GM23338 (cell line): ENCODE measurements at regions not wholly inside any gene's neighbourhood (a gene's known extent, or its start where the extent isn't known, plus 50 kb on each side); places are given as distances from the start of the nearest gene placed in this dataset.

ENCODE experiments used
- ATAC-seq: fragments of 200-7000 bp; cut with Tn5 transposase; 3 replicates; pipeline ENCODE4 v1.9.1; 2020
- DNase-seq: peaks from one replicate; pipeline ENCODE4 v3.0.0-alpha.2; 2015; ENCODE audit warnings: low spot score
- H2AFZ ChIP-seq: fragments of 200-600 bp; sonication (generic); 2 replicates; pipeline ENCODE4 v1.8.0; 2016; ENCODE audit warnings: antibody characterized with exemption, mild to moderate bottlenecking, moderate library complexity
- H3F3A ChIP-seq: fragments of 200-600 bp; sonication (generic); replicated peaks from 2 replicates; pipeline ENCODE4 v1.8.0; 2017; ENCODE audit warnings: antibody characterized with exemption, mixed run types, low read depth
- H3K27ac ChIP-seq: fragments of 200-600 bp; sonication (generic); 2 replicates; pipeline ENCODE4 v1.6.1; 2016; ENCODE audit warnings: low read depth
- H3K27me3 ChIP-seq: fragments of 200-600 bp; sonication (generic); 2 replicates; pipeline ENCODE4 v1.8.0; 2016; ENCODE audit warnings: mild to moderate bottlenecking, mixed run types, moderate library complexity; ENCODE audit not compliant: insufficient read depth
- H3K36me3 ChIP-seq: fragments of 200-600 bp; sonication (generic); 2 replicates; pipeline ENCODE4 v1.8.0; 2016; ENCODE audit warnings: mild to moderate bottlenecking; ENCODE audit not compliant: insufficient read depth
- H3K4me1 ChIP-seq: fragments of 200-600 bp; sonication (generic); 2 replicates; pipeline ENCODE4 v1.8.0; 2016; ENCODE audit warnings: mild to moderate bottlenecking, moderate library complexity; ENCODE audit not compliant: insufficient read depth
- H3K4me2 ChIP-seq: fragments of 200-600 bp; sonication (generic); 2 replicates; pipeline ENCODE4 v1.7.1; 2017; ENCODE audit warnings: mixed run types
- H3K4me3 ChIP-seq: fragments of 200-600 bp; sonication (generic); 2 replicates; pipeline ENCODE4 v1.6.1; 2016; ENCODE audit warnings: mixed run types
- H3K79me2 ChIP-seq: fragments of 200-600 bp; sonication (generic); replicated peaks from 2 replicates; pipeline ENCODE4 v1.8.0; 2017; ENCODE audit warnings: mild to moderate bottlenecking; ENCODE audit not compliant: insufficient read depth
- H3K9me2 ChIP-seq: fragments of 200-600 bp; sonication (generic); 2 replicates; pipeline ENCODE4 v1.8.0; 2017; ENCODE audit not compliant: insufficient read depth
- H4K20me1 ChIP-seq: fragments of 200-600 bp; sonication (generic); replicated peaks from 2 replicates; pipeline ENCODE4 v1.8.0; 2017; ENCODE audit warnings: mild to moderate bottlenecking; ENCODE audit not compliant: insufficient read depth
- H3K27ac Mint-ChIP-seq: 2 replicates; pipeline ENCODE4 v1.8.0; 2020; ENCODE audit warnings: inconsistent platforms, mild to moderate bottlenecking, moderate library complexity, mixed read lengths
- H3K27me3 Mint-ChIP-seq: 3 replicates; pipeline ENCODE4 v1.8.0; 2022; ENCODE audit warnings: low read depth, mild to moderate bottlenecking, moderate library complexity, mixed read lengths, inconsistent platforms; ENCODE audit not compliant: insufficient read depth, poor library complexity
- H3K36me3 Mint-ChIP-seq: 3 replicates; pipeline ENCODE4 v1.8.0; 2021; ENCODE audit warnings: low read depth, mild to moderate bottlenecking, inconsistent platforms, moderate library complexity, mixed read lengths
- H3K4me1 Mint-ChIP-seq: 3 replicates; pipeline ENCODE4 v1.8.0; 2020; ENCODE audit warnings: mild to moderate bottlenecking, inconsistent platforms, mixed read lengths
- H3K4me3 Mint-ChIP-seq: 3 replicates; pipeline ENCODE4 v1.8.0; 2021; ENCODE audit warnings: moderate library complexity, mild to moderate bottlenecking, inconsistent platforms, mixed read lengths
- H3K9me3 Mint-ChIP-seq: 3 replicates; pipeline ENCODE4 v1.8.0; 2020; ENCODE audit warnings: moderate library complexity, mild to moderate bottlenecking, inconsistent platforms, mixed read lengths
- CREB1 ChIP-seq: fragments of 250-450 bp; sonication (Bioruptor Pico); IDR thresholded peaks from 2 replicates; pipeline ENCODE4 v1.5.0; 2020; ENCODE audit warnings: low read depth, mild to moderate bottlenecking, moderate library complexity
- ETS1 ChIP-seq: IDR thresholded peaks from 2 replicates; pipeline ENCODE4 v1.6.1; 2016; ENCODE audit warnings: antibody characterized with exemption
- EZH2 ChIP-seq: fragments of 200-600 bp; sonication (generic); IDR thresholded peaks from one replicate; pipeline ENCODE4 v1.8.0; 2017; ENCODE audit warnings: antibody characterized with exemption, mild to moderate bottlenecking, low read depth; ENCODE audit not compliant: unreplicated experiment
- EZH2phosphoT487 ChIP-seq: fragments of 200-600 bp; sonication (generic); IDR thresholded peaks from one replicate; pipeline ENCODE4 v1.8.1; 2018; ENCODE audit warnings: antibody characterized with exemption; ENCODE audit not compliant: unreplicated experiment
- JUNB ChIP-seq: IDR thresholded peaks from one replicate; pipeline ENCODE4 v1.6.1; 2016; ENCODE audit warnings: antibody characterized with exemption; ENCODE audit not compliant: unreplicated experiment
- STAT1 ChIP-seq: IDR thresholded peaks from one replicate; pipeline ENCODE4 v1.6.1; 2016; ENCODE audit warnings: antibody characterized with exemption; ENCODE audit not compliant: unreplicated experiment
- ZNF331 ChIP-seq: fragments of 250-450 bp; sonication (Bioruptor Pico); IDR thresholded peaks from 2 replicates; pipeline ENCODE4 v1.5.0; 2020; ENCODE audit warnings: low read depth, mild to moderate bottlenecking, moderate library complexity
- TF ChIP-seq, protein P1 (sequence below), 2 experiments: fragments of 200-600 bp in 1 of 2; sonication (generic) in 1 of 2; conservative IDR thresholded peaks; 2 replicates each; pipeline versions ENCODE4 v1.5.1 to v1.6.1; 2016 to 2017; ENCODE audit warnings: antibody characterized with exemption in 2 of 2, low read depth in 2 of 2, mild to moderate bottlenecking in 2 of 2, moderate library complexity in 1 of 2

DNA sequence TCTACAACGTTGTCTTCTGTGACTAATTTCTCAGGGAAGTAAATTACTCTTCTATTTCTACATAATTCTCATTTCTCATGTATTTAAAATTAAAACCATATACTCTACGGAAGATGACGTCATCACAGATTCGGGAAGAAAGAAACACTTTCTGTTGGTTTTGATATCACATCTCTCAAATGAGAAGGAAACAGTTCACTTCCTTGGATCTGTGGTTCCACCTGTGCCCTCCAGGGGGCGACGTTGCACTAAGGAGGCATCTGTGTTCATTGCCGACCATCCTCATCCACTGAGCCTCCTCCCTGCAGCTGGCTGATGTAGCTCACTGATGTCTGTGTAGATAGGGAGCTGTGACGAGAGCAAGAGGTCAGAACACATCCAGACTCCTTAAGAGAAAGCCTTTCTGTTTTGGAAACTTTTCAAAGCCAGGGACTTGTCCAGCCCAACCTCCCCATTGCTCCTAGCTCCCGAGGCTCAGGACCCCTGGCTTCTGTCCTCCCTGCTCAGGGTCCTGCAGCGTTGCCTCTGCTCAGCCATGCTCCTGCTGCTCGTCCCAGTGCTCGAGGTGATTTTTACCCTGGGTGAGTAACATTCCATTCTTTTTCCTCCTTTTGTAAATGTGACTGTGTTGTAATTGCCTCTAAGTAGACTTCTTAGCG lies 172.7 kb upstream of the OR4E1 start:
- Mint-ChIP-seq H3K27me3 (peaks cover 6% of the 10 kb centered on the region), H3K4me3 (no peak overlapping the region), H3K36me3 (no peaks in the 10 kb centered on the region), H3K27ac (no peak overlapping the region), H3K4me1 (no peaks in the 10 kb centered on the region), H3K9me3 (no peaks in the 10 kb centered on the region)
- no peaks in the 10 kb centered on the region for H3K36me3 ChIP-seq
- ATAC-seq (peak; percentile 98), DNase-seq (peak; percentile 77)
- H3F3A ChIP-seq = no peaks in the 10 kb centered on the region
- TF ChIP-seq STAT1 = no peak
- TF ChIP-seq JUNB = no peak
- TF ChIP-seq, protein P1, sequence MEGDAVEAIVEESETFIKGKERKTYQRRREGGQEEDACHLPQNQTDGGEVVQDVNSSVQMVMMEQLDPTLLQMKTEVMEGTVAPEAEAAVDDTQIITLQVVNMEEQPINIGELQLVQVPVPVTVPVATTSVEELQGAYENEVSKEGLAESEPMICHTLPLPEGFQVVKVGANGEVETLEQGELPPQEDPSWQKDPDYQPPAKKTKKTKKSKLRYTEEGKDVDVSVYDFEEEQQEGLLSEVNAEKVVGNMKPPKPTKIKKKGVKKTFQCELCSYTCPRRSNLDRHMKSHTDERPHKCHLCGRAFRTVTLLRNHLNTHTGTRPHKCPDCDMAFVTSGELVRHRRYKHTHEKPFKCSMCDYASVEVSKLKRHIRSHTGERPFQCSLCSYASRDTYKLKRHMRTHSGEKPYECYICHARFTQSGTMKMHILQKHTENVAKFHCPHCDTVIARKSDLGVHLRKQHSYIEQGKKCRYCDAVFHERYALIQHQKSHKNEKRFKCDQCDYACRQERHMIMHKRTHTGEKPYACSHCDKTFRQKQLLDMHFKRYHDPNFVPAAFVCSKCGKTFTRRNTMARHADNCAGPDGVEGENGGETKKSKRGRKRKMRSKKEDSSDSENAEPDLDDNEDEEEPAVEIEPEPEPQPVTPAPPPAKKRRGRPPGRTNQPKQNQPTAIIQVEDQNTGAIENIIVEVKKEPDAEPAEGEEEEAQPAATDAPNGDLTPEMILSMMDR (conservative IDR thresholded peaks at IDR 0.05; ENCODE audit: low read depth in 2 of 2) = peak; percentile 76 to 84
- peak; percentile 93 for TF ChIP-seq CREB1
- no peak overlapping the region for H3K4me3 ChIP-seq
- no peaks in the 10 kb centered on the region for H3K27me3 ChIP-seq
- no peak overlapping the region for H3K4me2 ChIP-seq
- no peaks in the 10 kb centered on the region for H4K20me1 ChIP-seq
- H3K9me2 ChIP-seq = no peaks in the 10 kb centered on the region
- peak overlapping the region; percentile 60; the same call in 1 of the 2 replicates for H2AFZ ChIP-seq
- H3K4me1 ChIP-seq = no peaks in the 10 kb centered on the region
- H3K27ac ChIP-seq = no peak overlapping the region
- no peaks in the 10 kb centered on the region for H3K79me2 ChIP-seq

- no peaks in the 10 kb centered on the region for H3K9me3 Mint-ChIP-seq
- no peaks in the 10 kb centered on the region for H4K20me1 ChIP-seq
- H3K4me1 Mint-ChIP-seq = no peaks in the 10 kb centered on the region; the same call in 2 of the 3 replicates
- no peaks in the 10 kb centered on the region for H3K27me3 ChIP-seq
- H3K4me1 ChIP-seq = no peaks in the 10 kb centered on the region
- H3K36me3 Mint-ChIP-seq = no peaks in the 10 kb centered on the region
- H3K4me2 ChIP-seq = no peak overlapping the region
- H3K4me3 ChIP-seq = no peak overlapping the region
- no peaks in the 10 kb centered on the region for H3K9me2 ChIP-seq
- H3K4me3 Mint-ChIP-seq = no peak overlapping the region
- no peak overlapping the region for H3K27ac ChIP-seq
- DNase-seq (peak; percentile 73), ATAC-seq (peak; percentile 78)
- TF ChIP-seq, protein P1 (conservative IDR thresholded peaks at IDR 0.05; ENCODE audit: low read depth in 2 of 2) = peak; percentile 57 to 59
- TF ChIP-seq ZNF331 (CRISPR knock-in tag) = no peak
- H3K79me2 ChIP-seq = no peaks in the 10 kb centered on the region
- no peak overlapping the region for H3K27ac Mint-ChIP-seq
- H3K27me3 Mint-ChIP-seq = no peaks in the 10 kb centered on the region
- no peaks in the 10 kb centered on the region for H3K36me3 ChIP-seq
- H2AFZ ChIP-seq = no peak overlapping the region
- no peaks in the 10 kb centered on the region for H3F3A ChIP-seq
Observed at GRCh38 chr14:21840765-21841164, 167.1 kb upstream of the OR4E1 start.

- Mint-ChIP-seq H3K4me3 (no peak overlapping the region), H3K9me3 (peaks cover 9% of the 10 kb centered on the region), H3K27ac (no peak overlapping the region), H3K36me3 (no peaks in the 10 kb centered on the region; the same call in 2 of the 3 replicates), H3K27me3 (no peaks in the 10 kb centered on the region), H3K4me1 (peaks cover 10% of the 10 kb centered on the region)
- no peaks in the 10 kb centered on the region for H3K79me2 ChIP-seq
- H3K27ac ChIP-seq = no peak overlapping the region
- no peak for ATAC-seq
- no peaks in the 10 kb centered on the region for H3K36me3 ChIP-seq
- H3K27me3 ChIP-seq = no peaks in the 10 kb centered on the region
- no peak overlapping the region for H2AFZ ChIP-seq
- H3K4me3 ChIP-seq = no peak overlapping the region
- H4K20me1 ChIP-seq = no peaks in the 10 kb centered on the region
- no peaks in the 10 kb centered on the region for H3F3A ChIP-seq
- H3K4me2 ChIP-seq = no peak overlapping the region
- no peak for DNase-seq
- H3K4me1 ChIP-seq = peaks cover 5% of the 10 kb centered on the region; the same call in 1 of the 2 replicates
- no peaks in the 10 kb centered on the region for H3K9me2 ChIP-seq
- TF ChIP-seq CREB1 (no peak), EZH2phosphoT487 (no peak), EZH2 (no peak), ETS1 (no peak)
Observed at GRCh38 chr14:21833836-21834235, 160.2 kb upstream of the OR4E1 start.
